COR-L47 (cell line): ENCODE measurements at regions not wholly inside any gene's neighbourhood (a gene's known extent, or its start where the extent isn't known, plus 50 kb on each side); places are given as distances from the start of the nearest gene placed in this dataset.
"Not testable (repeated sequence)": the region's sequence is repeated elsewhere in the genome, so short reads cannot be mapped to it uniquely, and the experiment has no call there.

ENCODE experiments used
- DNase-seq: peaks from one replicate; lab custom pipeline; 2025; lab: John Stamatoyannopoulos, UW

- DNase-seq = no peak
Measured at GRCh38 chr16:64297863-64298600, 823.8 kb downstream of the CDH11 start.

- no peak for DNase-seq
Measured at GRCh38 chr16:64295466-64295865, 826.4 kb downstream of the CDH11 start.

GRCh38 chr16:64292953-64293352, 828.9 kb downstream of the CDH11 start:
- DNase-seq = no peak

- no peak for DNase-seq
Measured at GRCh38 chr16:64292161-64292560, 829.7 kb downstream of the CDH11 start.

GRCh38 chr16:64290461-64290860, 831.4 kb downstream of the CDH11 start:
- no peak for DNase-seq

- no peak for DNase-seq
Measured at GRCh38 chr16:64287655-64288528, 834.0 kb downstream of the CDH11 start.

GRCh38 chr16:64282181-64282580, 839.7 kb downstream of the CDH11 start:
- DNase-seq = no peak

GRCh38 chr16:64280317-64280716, 841.5 kb downstream of the CDH11 start:
- no peak for DNase-seq

GRCh38 chr16:64278196-64278595, 843.7 kb downstream of the CDH11 start:
- DNase-seq = no peak

- no peak for DNase-seq
Measured at GRCh38 chr16:64276646-64277045, 845.2 kb downstream of the CDH11 start.

- no peak for DNase-seq
Measured at GRCh38 chr16:64272028-64272427, 849.8 kb downstream of the CDH11 start.

- DNase-seq = no peak
Measured at GRCh38 chr16:64269756-64270155, 852.1 kb downstream of the CDH11 start.

GRCh38 chr16:64265756-64266155, 856.1 kb downstream of the CDH11 start:
- DNase-seq = no peak

GRCh38 chr16:64260631-64261401, 861.0 kb downstream of the CDH11 start:
- DNase-seq = not testable (repeated sequence)

GRCh38 chr16:64254443-64255367, 867.2 kb downstream of the CDH11 start:
- DNase-seq = no peak

- no peak for DNase-seq
Measured at GRCh38 chr16:64253525-64253924, 868.3 kb downstream of the CDH11 start.

- no peak for DNase-seq
Measured at GRCh38 chr16:64253096-64253495, 868.8 kb downstream of the CDH11 start.

GRCh38 chr16:64251742-64252141, 870.1 kb downstream of the CDH11 start:
- no peak for DNase-seq

GRCh38 chr16:64250866-64251265, 871.0 kb downstream of the CDH11 start:
- no peak for DNase-seq

GRCh38 chr16:64242492-64242891, 879.4 kb downstream of the CDH11 start:
- no peak for DNase-seq

GRCh38 chr16:64240586-64240985, 881.3 kb downstream of the CDH11 start:
- DNase-seq = no peak
